K562 (cell line): ENCODE measurements at regions not wholly inside any gene's neighbourhood (a gene's known extent, or its start where the extent isn't known, plus 50 kb on each side); places are given as distances from the start of the nearest gene placed in this dataset.
A peak's percentile ranks its signal among the peaks of the same experiment; 100 is the strongest.

ENCODE experiments used
- ARHGAP35 ChIP-seq: fragments of 450-650 bp; IDR thresholded peaks from 2 replicates; pipeline ENCODE4 v1.6.1; 2018; ENCODE audit not compliant: partially characterized antibody
- DPF2 ChIP-seq: fragments of 450-650 bp; IDR thresholded peaks from 2 replicates; pipeline ENCODE4 v1.6.1; 2016
- FIP1L1 ChIP-seq: fragments of 200-400 bp; formaldehyde crosslinking; IDR thresholded peaks from 2 replicates; pipeline ENCODE4 v1.6.1; 2018; ENCODE audit warnings: mild to moderate bottlenecking, low read depth, low read length; ENCODE audit not compliant: poor library complexity, severe bottlenecking
- KDM1A ChIP-seq, 2 experiments: fragments of 450-650 bp; IDR thresholded peaks; 2 replicates each; pipeline ENCODE4 v1.6.1; 2016; ENCODE audit warnings: mild to moderate bottlenecking in 2 of 2
- KLF13 ChIP-seq: fragments of 450-650 bp; IDR thresholded peaks from 2 replicates; pipeline ENCODE4 v1.6.1; 2016; ENCODE audit warnings: missing genetic modification characterization, low read depth, mild to moderate bottlenecking, missing compliant biosample characterization, moderate library complexity, borderline replicate concordance
- KLF16 ChIP-seq: IDR thresholded peaks from 2 replicates; pipeline ENCODE4 v1.6.1; 2016; ENCODE audit warnings: antibody characterized with exemption
- MAFF ChIP-seq: IDR thresholded peaks from 2 replicates; pipeline ENCODE4 v1.6.1; 2012; ENCODE audit warnings: low read length, improper control_type of control experiment
- MED1 ChIP-seq: sonication (generic); formaldehyde crosslinking; IDR thresholded peaks from 2 replicates; pipeline ENCODE4 v1.8.1; 2023; ENCODE audit warnings: missing genetic modification reagents, borderline replicate concordance
- NFIX ChIP-seq: fragments of 250-450 bp; sonication (Bioruptor Pico); IDR thresholded peaks from 2 replicates; pipeline ENCODE4 v1.4.0; 2020; ENCODE audit warnings: low read depth, mild to moderate bottlenecking, moderate library complexity
- NONO ChIP-seq, 2 experiments: fragments of 200-400 bp in 1 of 2; fragments of 450-650 bp in 1 of 2; formaldehyde crosslinking in 1 of 2; IDR thresholded peaks; 2 replicates each; pipeline ENCODE4 v1.6.1; 2017; ENCODE audit warnings: low read depth in 2 of 2, mild to moderate bottlenecking in 2 of 2, moderate library complexity in 2 of 2, low read length in 1 of 2
- NR1H2 ChIP-seq: sonication (generic); formaldehyde crosslinking; IDR thresholded peaks from 2 replicates; pipeline ENCODE4 v1.4.0; 2020; ENCODE audit warnings: mild to moderate bottlenecking, missing genetic modification reagents
- PHF8 ChIP-seq: fragments of 200-600 bp; sonication (generic); IDR thresholded peaks from 2 replicates; pipeline ENCODE4 v1.6.1; 2012; ENCODE audit warnings: mixed run types, mild to moderate bottlenecking, inconsistent platforms, low read length, moderate library complexity, borderline replicate concordance
- POLR2A ChIP-seq: fragments of 450-650 bp; conservative IDR thresholded peaks from 2 replicates; pipeline ENCODE4 v1.6.1; 2016
- POU5F1 ChIP-seq: fragments of 150-350 bp; IDR thresholded peaks from 2 replicates; pipeline ENCODE4 v1.6.1; 2014; ENCODE audit warnings: borderline replicate concordance, low read length, low read depth, mild to moderate bottlenecking; ENCODE audit not compliant: partially characterized antibody
- TRIM24 ChIP-seq, 2 experiments: fragments of 450-650 bp; IDR thresholded peaks; 2 replicates each; pipeline ENCODE4 v1.6.1; 2016
- ZBTB7A ChIP-seq: IDR thresholded peaks from 2 replicates; pipeline ENCODE4 v1.6.1; 2011; ENCODE audit warnings: low read depth, mild to moderate bottlenecking, low read length, moderate library complexity, borderline replicate concordance; ENCODE audit not compliant: control insufficient read depth
- ZFP1 ChIP-seq: fragments of 450-650 bp; formaldehyde crosslinking; IDR thresholded peaks from 2 replicates; pipeline ENCODE4 v1.4.0; 2020; ENCODE audit warnings: mild to moderate bottlenecking, mixed read lengths
- ZNF239 ChIP-seq: fragments of 250-450 bp; sonication (Bioruptor Pico); IDR thresholded peaks from 2 replicates; pipeline ENCODE4 v1.4.0; 2020; ENCODE audit warnings: mild to moderate bottlenecking
- ZNF316 ChIP-seq: fragments of 450-650 bp; IDR thresholded peaks from 2 replicates; pipeline ENCODE4 v1.6.1; 2016
- ZNF347 ChIP-seq: fragments of 450-650 bp; formaldehyde crosslinking; IDR thresholded peaks from 2 replicates; pipeline ENCODE4 v1.4.0; 2020; ENCODE audit warnings: low read depth, mild to moderate bottlenecking, moderate library complexity
- TF ChIP-seq, protein P1 (sequence below): sonication (generic); formaldehyde crosslinking; IDR thresholded peaks from 2 replicates; pipeline ENCODE4 v1.8.1; 2023; ENCODE audit warnings: mild to moderate bottlenecking, missing genetic modification reagents
- TF ChIP-seq, protein P2 (sequence below): fragments of 450-650 bp; IDR thresholded peaks from 2 replicates; pipeline ENCODE4 v1.6.1; 2016; ENCODE audit warnings: low read depth, mild to moderate bottlenecking, moderate library complexity
- TF ChIP-seq, protein P3 (sequence below): fragments of 250-450 bp; sonication (Bioruptor Pico); IDR thresholded peaks from 2 replicates; pipeline ENCODE4 v1.5.0; 2021
- TF ChIP-seq, protein P4 (sequence below): fragments of 250-450 bp; sonication (Bioruptor Pico); IDR thresholded peaks from 2 replicates; pipeline ENCODE4 v1.5.0; 2020; ENCODE audit warnings: mild to moderate bottlenecking
- TF ChIP-seq, protein P5 (sequence below): IDR thresholded peaks from 3 replicates; pipeline ENCODE4 v1.6.1; 2011; ENCODE audit warnings: borderline replicate concordance, mild to moderate bottlenecking; ENCODE audit not compliant: insufficient read length, insufficient read depth

DNA sequence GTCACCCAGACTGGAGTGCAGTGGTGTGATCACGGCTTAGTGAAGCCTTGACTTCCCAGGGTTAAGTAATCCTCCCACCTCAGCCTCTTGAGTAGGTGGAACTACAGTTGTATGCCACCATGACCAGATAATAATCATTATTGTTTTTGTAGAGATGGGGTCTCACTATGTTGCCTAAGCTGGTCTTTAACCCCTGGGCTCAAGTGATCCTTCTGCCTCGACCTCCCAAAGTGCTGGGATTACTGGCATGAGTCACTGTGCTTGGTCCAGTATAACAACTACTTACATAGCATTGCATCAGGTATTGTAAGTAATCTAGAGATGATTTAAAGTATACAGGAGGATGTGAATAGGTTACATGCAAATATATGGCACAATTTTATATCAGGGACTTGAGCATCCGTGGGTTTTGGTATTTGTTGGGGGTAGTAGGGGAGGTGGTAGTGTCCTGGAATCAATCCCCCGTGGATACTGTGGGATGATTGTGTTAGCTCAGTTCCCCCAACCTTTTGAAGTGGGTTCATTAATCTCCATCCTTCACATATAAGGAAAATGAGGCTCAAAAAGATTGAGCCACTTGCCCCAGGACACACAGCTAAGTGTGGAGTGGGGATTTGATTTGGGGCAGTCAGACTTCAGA, 61.4 kb upstream of the CNIH3 start (continued):
- TF ChIP-seq ZFP1 (CRISPR knock-in tag) (no peak), MAFF (no peak), ZBTB7A (no peak), MED1 (CRISPR knock-in tag) (no peak), POU5F1 (no peak), TRIM24 (IDR thresholded peaks at IDR 0.05) (peak; percentile 62 to 89; a peak in 2 of 4 replicates), KDM1A (IDR thresholded peaks at IDR 0.05) (no peak), NFIX (CRISPR knock-in tag) (no peak), NR1H2 (CRISPR knock-in tag) (no peak), DPF2 (peak; percentile 37; the same call in 1 of the 2 replicates), PHF8 (no peak), NONO (IDR thresholded peaks at IDR 0.05; ENCODE audit: low read depth in 2 of 2, low read length in 1 of 2) (no peak), ARHGAP35 (no peak), KLF13 (tag) (no peak), KLF16 (no peak), ZNF316 (no peak), ZNF239 (CRISPR knock-in tag) (no peak), POLR2A (no peak), ZNF347 (CRISPR knock-in tag) (no peak), FIP1L1 (no peak)
- TF ChIP-seq, protein P1, sequence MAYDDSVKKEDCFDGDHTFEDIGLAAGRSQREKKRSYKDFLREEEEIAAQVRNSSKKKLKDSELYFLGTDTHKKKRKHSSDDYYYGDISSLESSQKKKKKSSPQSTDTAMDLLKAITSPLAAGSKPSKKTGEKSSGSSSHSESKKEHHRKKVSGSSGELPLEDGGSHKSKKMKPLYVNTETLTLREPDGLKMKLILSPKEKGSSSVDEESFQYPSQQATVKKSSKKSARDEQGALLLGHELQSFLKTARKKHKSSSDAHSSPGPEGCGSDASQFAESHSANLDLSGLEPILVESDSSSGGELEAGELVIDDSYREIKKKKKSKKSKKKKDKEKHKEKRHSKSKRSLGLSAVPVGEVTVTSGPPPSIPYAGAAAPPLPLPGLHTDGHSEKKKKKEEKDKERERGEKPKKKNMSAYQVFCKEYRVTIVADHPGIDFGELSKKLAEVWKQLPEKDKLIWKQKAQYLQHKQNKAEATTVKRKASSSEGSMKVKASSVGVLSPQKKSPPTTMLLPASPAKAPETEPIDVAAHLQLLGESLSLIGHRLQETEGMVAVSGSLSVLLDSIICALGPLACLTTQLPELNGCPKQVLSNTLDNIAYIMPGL (CRISPR knock-in tag), result no peak
- TF ChIP-seq, protein P2, sequence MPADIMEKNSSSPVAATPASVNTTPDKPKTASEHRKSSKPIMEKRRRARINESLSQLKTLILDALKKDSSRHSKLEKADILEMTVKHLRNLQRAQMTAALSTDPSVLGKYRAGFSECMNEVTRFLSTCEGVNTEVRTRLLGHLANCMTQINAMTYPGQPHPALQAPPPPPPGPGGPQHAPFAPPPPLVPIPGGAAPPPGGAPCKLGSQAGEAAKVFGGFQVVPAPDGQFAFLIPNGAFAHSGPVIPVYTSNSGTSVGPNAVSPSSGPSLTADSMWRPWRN, result no peak
- TF ChIP-seq, protein P3, sequence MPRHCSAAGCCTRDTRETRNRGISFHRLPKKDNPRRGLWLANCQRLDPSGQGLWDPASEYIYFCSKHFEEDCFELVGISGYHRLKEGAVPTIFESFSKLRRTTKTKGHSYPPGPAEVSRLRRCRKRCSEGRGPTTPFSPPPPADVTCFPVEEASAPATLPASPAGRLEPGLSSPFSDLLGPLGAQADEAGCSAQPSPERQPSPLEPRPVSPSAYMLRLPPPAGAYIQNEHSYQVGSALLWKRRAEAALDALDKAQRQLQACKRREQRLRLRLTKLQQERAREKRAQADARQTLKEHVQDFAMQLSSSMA (CRISPR knock-in tag), result no peak
- TF ChIP-seq, protein P4, sequence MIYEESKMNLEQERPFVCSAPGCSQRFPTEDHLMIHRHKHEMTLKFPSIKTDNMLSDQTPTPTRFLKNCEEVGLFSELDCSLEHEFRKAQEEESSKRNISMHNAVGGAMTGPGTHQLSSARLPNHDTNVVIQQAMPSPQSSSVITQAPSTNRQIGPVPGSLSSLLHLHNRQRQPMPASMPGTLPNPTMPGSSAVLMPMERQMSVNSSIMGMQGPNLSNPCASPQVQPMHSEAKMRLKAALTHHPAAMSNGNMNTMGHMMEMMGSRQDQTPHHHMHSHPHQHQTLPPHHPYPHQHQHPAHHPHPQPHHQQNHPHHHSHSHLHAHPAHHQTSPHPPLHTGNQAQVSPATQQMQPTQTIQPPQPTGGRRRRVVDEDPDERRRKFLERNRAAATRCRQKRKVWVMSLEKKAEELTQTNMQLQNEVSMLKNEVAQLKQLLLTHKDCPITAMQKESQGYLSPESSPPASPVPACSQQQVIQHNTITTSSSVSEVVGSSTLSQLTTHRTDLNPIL (CRISPR knock-in tag), result no peak
- TF ChIP-seq, protein P5, sequence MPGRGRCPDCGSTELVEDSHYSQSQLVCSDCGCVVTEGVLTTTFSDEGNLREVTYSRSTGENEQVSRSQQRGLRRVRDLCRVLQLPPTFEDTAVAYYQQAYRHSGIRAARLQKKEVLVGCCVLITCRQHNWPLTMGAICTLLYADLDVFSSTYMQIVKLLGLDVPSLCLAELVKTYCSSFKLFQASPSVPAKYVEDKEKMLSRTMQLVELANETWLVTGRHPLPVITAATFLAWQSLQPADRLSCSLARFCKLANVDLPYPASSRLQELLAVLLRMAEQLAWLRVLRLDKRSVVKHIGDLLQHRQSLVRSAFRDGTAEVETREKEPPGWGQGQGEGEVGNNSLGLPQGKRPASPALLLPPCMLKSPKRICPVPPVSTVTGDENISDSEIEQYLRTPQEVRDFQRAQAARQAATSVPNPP, result no peak
